ENCODE measurements at regions not wholly inside any gene's neighbourhood (a gene's known extent, or its start where the extent isn't known, plus 50 kb on each side); places are given as distances from the start of the nearest gene placed in this dataset.

- no TSS peak for BruUV-seq (replicated peaks)
- intact Hi-C loops (cut with micrococcal nuclease): no loop called here
- H3K27ac ChIP-seq (ENCODE audit: low read depth, low read length): no peak overlapping the region
Observed at GRCh38 chr10:36577126-36577525, 548.3 kb upstream of the ANKRD30A start.

More at GRCh38 chr10:36577126-36577525, 548.3 kb upstream of the ANKRD30A start:
- no peak for DNase-seq (ENCODE audit: low read depth, low spot score)
- TF ChIP-seq TCF7L2 (IDR thresholded peaks at IDR 0.05; ENCODE audit: borderline replicate concordance, extremely low read depth, insufficient read depth, insufficient read length): no peak
- TF ChIP-seq SP1 (IDR thresholded peaks at IDR 0.05; ENCODE audit: low read depth): no peak
- no peak for TF ChIP-seq REST (IDR thresholded peaks at IDR 0.05; ENCODE audit: low read depth)
- no peak for TF ChIP-seq RAD21 (IDR thresholded peaks at IDR 0.05; ENCODE audit: low read depth)
- TF ChIP-seq ELF1 (IDR thresholded peaks at IDR 0.05; ENCODE audit: borderline replicate concordance, low read depth): no peak
- TF ChIP-seq EZH2phosphoT487 (IDR thresholded peaks at IDR 0.05; ENCODE audit: borderline replicate concordance): no peak
- TF ChIP-seq CBX3 (IDR thresholded peaks at IDR 0.05; ENCODE audit: low read depth): no peak
- no peak for TF ChIP-seq CTCF (IDR thresholded peaks at IDR 0.05 in 2 of 3, conservative IDR thresholded peaks at IDR 0.05 in 1 of 3; ENCODE audit: borderline replicate concordance in 1 of 3, insufficient read depth in 1 of 3, low read depth in 2 of 3, low read length in 2 of 3)
- no peak for TF ChIP-seq POLR2A (IDR thresholded peaks at IDR 0.05; ENCODE audit: borderline replicate concordance, extremely low read depth, insufficient read depth, insufficient read length)
- TF ChIP-seq ZBTB33 (IDR thresholded peaks at IDR 0.05; ENCODE audit: extremely low read depth, insufficient replicate concordance, low read length): no peak
- TF ChIP-seq JUND (IDR thresholded peaks at IDR 0.05): no peak
- no peak for TF ChIP-seq MAX (IDR thresholded peaks at IDR 0.05)
- TF ChIP-seq POLR2AphosphoS5 (IDR thresholded peaks at IDR 0.05; ENCODE audit: low read depth, low read length): no peak
- TF ChIP-seq EZH2 (IDR thresholded peaks at IDR 0.05): no peak
- no peak for TF ChIP-seq YY1 (IDR thresholded peaks at IDR 0.05; ENCODE audit: extremely low read depth, insufficient replicate concordance, low read depth, low read length)
- TF ChIP-seq FOSL1 (IDR thresholded peaks at IDR 0.05; ENCODE audit: low read depth): no peak
- no peak for TF ChIP-seq ZFX (IDR thresholded peaks at IDR 0.05)
- TF ChIP-seq CEBPB (IDR thresholded peaks at IDR 0.05; ENCODE audit: low read depth): no peak
- no peak for TF ChIP-seq ATF3 (IDR thresholded peaks at IDR 0.05)
- TF ChIP-seq EGR1 (IDR thresholded peaks at IDR 0.05; ENCODE audit: low read depth): no peak
- Histone ChIP-seq H3K9ac (ENCODE audit: low read length) (no peak overlapping the region), H3K4me1 (ENCODE audit: control insufficient read depth in 1 of 2, insufficient read depth in 2 of 2, low read length in 2 of 2) (no peaks in the 10 kb centered on the region), H3K79me2 (ENCODE audit: insufficient read depth, low read length) (no peaks in the 10 kb centered on the region), H4K20me1 (ENCODE audit: insufficient read depth) (no peaks in the 10 kb centered on the region), H3K36me3 (ENCODE audit: control insufficient read depth in 1 of 2, insufficient read depth in 2 of 2, low read length in 2 of 2) (no peaks in the 10 kb centered on the region), H2AFZ (ENCODE audit: low read depth, low read length, poor library complexity, severe bottlenecking) (no peak overlapping the region), H3K27me3 (ENCODE audit: insufficient read depth, low read length) (no peaks in the 10 kb centered on the region), H3K4me2 (ENCODE audit: low read length) (no peak overlapping the region), H3K9me3 (ENCODE audit: control insufficient read depth in 1 of 2, insufficient read depth in 1 of 2, low read depth in 1 of 2, low read length in 2 of 2) (peaks cover 0 to 7% of the 10 kb centered on the region in 2 experiments; a peak in 2 of 4 replicates), H3K9me2 (ENCODE audit: insufficient read depth) (no peaks in the 10 kb centered on the region), H3K4me3 (replicated peaks in 1 of 2; ENCODE audit: low read depth in 1 of 2, low read length in 2 of 2) (no peak overlapping the region)
- RAD21 ChIA-PET (ENCODE audit: low non-redundant PET in 1 of 2, low total read pairs in 2 of 2, uncharacterized antibody in 2 of 2, unreplicated experiment in 2 of 2): no interaction called here
- no peak for ATAC-seq
- POLR2A ChIA-PET: no interaction called here
- CTCF ChIA-PET: no interaction called here
